ENCODE measurements at regions not wholly inside any gene's neighbourhood (a gene's known extent, or its start where the extent isn't known, plus 50 kb on each side); places are given as distances from the start of the nearest gene placed in this dataset.
"Not testable (repeated sequence)": the region's sequence is repeated elsewhere in the genome, so short reads cannot be mapped to it uniquely, and the experiment has no call there.

DNA sequence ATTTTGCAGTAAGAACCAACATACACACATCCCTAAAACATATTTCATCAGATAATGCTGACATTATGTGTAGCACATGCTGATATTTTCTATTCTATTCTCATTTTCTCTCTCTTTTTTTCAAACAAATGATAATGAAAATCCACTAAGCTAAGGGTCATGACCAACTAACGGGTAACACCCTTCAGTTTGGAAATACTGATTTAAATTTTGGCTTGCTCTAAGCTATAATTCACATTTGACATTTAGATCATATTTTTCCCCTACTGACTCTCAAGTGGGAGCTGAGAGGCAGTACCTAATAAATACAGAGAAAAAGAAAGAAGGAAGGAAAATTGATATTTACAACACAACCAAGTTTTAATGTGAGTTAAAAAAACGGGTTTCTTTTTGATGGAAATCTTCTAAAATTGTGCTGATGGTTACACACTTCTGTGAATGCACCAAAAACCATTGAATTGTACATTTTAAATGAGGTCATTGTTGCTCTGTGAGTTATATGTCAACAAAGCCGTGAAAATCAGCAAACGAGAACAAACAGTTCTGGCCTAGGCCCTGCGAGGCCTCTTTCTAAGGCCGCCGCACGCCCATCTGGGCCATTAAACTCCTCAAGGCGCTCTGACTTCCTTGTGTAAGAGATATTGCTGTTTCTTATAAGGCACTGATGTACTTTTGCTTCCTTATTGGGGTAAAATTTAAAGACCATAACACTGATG is 124.2 kb downstream of the GALR1 start:
- DNase-seq (ENCODE audit: low read depth): no peak

DNA sequence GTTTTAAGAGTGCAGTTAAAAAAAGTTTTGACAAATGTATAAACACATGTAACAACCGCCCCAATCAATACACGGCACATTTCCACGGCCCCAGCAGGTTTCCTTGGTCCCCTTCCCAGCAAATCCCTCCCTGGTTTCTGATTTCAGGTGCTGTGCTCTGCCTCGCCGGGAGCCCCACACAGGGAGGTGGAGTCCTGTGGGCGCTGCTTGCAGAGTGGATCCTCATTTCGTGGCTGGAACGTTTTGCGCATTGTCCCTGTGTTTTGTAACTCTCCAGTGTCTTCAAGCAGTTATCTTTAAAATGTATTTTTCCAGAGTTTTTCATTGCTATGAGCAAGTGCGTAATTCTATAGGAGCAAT is 124.8 kb downstream of the GALR1 start:
- DNase-seq (ENCODE audit: low read depth): no peak

DNA sequence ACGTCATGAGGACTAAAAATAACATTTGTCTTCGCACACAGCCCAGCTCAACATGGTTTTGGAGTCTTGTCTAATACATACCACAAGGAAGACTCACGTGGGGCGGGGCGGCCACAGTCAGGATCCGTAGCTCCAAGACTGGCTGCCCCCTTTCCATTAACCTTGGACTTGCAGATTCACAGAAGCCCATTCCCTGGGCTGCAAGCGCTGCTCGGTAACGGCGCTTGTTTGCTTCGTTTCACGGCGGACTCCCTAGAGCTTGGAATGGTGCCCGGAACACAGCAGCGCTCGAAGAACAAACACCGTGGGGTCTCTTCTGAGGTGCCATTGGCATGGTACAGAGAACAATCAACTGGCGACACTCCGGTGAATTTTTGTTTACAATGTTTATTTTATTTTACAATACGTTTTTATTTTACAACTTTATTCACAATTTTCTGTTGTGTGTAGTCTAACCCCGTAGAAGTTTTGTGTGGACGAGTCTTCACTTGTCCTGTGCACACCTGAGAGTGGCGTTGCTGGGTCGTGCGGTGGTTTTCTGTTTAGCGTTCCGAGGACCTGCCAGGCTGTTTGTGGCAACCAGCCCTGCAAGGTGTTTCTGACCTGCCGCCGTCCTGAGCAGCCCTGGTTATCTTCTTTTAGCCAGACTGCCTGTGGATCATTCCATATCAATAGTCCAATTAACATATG is 126.5 kb downstream of the GALR1 start:
- no peak for DNase-seq (ENCODE audit: low read depth)

DNA sequence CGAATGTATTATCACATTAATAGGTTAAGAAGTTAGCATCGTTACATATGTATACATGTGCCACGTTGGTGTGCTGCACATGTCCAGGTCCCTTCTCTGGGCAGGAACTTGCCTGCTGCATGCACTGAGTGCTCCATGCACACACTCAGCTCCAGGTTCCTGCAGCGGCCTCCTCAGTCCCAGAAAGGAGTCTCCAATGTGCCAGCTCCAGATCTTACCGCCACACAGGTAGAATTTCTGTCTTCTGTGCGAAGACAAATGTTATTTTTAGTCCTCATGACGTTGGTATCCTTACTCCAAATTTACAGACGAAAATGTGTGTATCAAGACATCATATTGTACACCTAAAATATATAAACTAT is 127.1 kb downstream of the GALR1 start:
- no peak for DNase-seq (ENCODE audit: low read depth)

DNA sequence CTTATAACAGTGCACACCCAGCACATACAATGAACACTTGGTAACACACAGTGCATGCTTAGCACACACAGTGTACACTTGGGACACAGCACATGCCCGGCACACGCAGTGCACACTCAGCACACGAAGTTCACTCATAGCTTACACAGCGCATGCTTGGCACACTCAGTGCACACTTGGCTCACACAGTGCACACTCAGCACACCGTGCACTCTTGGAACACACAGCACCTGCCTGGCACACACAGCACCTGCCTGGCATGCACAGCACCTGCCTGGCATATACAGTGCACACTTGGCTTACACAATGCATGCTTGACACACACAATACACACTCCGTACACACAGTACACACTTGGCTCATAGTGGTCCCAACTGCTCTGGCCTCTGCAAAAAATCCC is 128.2 kb downstream of the GALR1 start:
- DNase-seq (ENCODE audit: low read depth): no peak

DNA sequence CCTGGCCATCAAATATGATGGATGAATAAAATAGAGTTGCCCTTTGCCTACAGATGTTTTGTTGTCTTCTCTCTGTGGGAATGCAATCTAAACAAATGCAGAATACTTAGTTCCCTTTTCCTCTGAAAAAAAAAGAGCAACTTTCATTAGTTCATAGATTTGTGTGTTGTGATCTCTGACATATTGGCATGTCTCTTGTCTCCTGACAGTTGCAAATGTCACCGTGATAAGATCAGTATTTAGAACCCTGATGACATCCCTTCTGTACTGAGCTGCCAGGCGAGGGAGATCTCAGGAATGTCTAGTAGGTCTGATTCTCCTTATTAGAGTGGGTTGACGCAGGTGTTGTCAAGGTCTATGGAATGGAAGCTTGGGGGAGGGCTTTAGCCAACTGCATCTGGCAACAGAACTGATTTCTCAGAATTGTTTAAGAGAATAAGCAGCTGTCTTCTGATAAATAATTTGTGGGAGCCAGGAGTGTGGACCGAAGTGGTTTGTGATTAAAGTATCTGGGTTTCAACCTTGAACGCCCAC is 130.4 kb downstream of the GALR1 start:
- DNase-seq (ENCODE audit: low read depth): no peak

DNA sequence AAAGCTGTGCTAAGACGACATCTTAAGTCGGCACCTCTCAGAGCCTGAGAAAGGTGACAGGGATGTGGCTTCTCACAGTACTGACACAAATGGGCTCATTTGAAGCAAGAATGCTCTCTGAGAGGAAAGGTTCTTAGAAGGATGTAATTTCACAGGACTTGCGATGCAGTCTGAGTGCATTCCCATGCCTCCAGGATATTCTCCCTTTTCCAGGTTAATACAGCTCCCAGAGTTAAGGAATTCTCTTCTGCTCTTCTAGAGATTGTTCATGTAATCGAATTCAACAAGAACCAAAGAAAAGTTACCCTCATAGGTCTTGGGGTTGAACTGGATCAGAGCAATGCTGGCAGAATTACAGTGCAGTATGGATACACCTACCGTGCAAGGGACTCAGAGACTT is 131.0 kb downstream of the GALR1 start:
- DNase-seq (ENCODE audit: low read depth): no peak

DNA sequence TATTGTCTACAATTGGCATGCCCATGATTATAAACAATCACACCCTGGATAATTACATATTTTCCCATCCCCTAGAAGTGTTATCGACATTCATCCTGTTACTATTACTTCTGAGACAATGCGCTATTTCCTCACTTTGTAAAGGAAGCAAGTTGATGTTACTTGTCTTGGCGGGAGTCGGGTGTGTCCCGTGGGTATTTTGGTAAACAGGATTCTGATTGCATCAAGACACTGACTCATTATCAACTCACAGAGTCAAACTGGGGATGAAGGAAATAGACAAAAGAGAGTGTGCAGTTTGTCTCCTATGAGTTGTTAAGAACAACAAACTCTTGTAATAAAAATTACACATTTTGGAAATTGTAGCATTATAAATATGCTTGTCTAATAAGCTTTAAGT is 142.7 kb downstream of the GALR1 start:
- no peak for DNase-seq (ENCODE audit: low read depth)

DNA sequence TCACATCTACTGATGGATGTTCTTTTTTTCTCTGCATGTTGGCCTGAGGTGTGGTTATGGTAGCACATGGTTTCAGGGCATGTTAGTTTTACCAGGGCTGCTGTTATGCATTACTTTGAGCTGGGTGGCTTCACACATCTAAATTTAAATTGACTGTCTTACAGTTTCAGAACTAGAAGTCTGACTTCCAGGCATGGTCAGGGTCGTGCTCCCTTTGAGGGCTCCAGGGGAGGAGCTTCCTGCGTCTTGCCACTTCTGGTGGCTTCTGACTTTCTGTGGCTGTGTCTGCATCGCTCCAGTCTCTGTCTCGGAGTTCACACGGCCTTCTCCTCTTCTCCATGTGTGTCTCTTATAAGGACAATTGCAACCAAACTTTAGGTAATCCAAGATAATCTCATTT is 143.9 kb downstream of the GALR1 start:
- DNase-seq (ENCODE audit: low read depth): no peak

DNA sequence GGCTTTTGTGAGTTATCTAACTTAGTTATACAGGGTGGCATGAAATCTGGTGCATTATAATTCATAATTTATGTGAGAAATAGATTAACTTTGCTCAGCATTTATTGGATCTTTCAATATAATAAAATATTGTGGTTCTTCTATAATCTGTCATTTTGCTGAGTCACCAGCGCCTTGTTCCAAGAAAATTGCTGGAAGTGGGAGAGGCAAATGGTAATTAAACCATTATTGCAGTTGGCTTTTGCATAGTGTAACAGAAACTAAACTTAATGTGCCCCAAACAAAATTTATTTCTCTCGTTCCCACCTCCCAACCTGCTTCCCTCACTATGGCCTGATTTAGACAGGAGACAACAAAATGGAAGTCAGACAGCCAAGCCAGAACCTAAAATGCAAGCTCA is 146.3 kb downstream of the GALR1 start:
- DNase-seq (ENCODE audit: low read depth): no peak

DNA sequence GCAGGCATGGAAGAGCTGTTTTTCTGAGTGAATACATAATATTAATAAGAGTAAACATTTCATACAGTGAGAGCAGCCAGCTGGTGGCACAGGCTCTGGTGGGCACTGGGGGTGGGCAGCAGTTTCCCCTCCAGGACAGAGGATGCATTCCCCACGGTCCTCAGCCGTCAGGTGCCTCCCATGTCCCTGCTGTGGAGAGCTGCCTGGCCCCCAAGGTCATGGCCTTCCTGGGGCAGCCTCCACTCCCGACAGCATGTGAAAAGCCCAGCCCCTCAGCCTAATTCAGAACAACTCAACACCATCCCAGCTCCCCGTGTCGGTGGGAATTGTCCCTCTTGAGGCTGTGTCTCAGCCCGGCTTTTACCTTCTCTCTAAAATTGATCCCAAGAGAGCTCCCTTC is 147.4 kb downstream of the GALR1 start:
- DNase-seq (ENCODE audit: low read depth): no peak

DNA sequence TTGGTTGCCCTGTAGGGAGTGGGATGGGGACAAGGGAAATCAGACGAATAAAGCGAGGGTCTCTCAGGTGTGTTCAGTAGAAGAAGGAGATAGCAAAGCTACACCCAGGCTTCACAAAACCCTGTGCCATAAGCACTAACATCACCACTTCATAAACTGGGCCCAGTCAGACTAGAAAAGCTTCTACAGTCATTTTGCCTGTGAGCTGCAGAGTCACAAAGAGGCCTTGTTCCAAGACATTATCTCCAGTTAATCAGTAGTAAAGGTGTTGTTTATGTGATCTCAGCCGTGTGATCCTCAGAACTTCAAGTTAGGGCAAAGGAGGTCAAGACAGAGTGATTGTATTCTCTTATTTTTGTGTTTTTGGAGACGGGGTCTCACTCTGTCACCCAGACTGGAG is 148.0 kb downstream of the GALR1 start:
- no peak for DNase-seq (ENCODE audit: low read depth)

DNA sequence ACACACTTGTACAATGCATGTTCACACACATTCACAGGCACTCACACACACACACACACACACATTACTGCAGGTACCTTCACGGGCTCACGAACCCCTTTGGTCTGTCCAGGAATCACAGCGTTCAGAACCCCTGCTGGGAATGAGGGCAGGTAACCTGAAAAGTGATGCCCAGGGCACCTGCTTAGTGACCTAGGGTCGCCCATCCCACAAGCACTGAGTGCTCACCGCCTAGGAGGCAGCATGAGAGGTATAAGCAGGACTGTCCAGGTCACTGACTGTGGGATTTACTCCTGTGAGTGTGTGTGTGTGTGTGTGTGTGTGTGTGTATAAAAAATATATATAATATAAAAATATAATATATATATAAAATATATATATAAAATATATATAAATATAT is 150.9 kb downstream of the GALR1 start:
- DNase-seq (ENCODE audit: low read depth): no peak

DNA sequence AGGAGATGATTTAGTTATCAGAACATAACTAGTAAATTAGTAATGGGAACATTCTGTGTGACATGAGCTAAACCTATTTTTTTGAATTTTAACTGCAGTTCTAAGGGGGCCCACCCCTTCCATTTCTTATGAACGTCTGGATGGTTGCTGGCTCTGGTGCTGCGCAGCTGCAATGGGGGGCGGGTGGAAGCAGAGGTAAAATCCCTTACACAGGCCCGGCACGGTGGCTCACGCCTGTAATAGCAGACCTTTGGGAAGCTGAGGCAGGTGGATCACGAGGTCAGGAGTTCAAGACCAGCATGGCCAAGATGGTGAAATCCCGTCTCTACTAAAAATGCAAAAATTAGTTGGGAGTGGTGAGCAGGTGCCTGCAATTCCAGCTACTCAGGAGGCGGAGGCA is 151.5 kb downstream of the GALR1 start:
- no peak for DNase-seq (ENCODE audit: low read depth)

DNA sequence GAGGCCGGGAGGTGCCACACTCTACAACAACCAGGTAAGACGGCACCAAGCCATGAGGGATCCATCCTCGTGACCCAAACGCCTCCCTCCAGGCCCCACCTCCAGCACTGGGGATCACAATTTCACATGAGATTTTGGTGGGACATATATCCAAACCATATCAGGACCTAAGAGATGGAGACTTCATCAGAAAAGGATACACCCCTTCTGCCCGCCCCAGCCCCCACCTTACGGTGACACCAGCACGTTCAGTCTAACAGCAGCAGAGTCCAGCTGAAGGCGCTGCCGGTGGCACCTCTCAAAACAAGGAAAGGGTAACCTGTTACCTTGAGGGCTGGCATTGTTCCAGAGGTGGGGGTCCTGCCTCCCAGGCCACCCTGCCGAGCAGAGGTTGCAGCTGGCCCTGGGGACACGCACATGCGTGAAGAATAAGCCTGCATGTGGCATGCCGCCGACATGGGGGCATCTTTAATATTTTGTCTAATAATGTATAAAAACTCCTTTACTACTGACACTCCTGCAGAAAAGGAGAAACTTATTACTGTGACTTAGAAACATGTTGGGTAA is 154.4 kb downstream of the GALR1 start:
- DNase-seq (ENCODE audit: low read depth): no peak

DNA sequence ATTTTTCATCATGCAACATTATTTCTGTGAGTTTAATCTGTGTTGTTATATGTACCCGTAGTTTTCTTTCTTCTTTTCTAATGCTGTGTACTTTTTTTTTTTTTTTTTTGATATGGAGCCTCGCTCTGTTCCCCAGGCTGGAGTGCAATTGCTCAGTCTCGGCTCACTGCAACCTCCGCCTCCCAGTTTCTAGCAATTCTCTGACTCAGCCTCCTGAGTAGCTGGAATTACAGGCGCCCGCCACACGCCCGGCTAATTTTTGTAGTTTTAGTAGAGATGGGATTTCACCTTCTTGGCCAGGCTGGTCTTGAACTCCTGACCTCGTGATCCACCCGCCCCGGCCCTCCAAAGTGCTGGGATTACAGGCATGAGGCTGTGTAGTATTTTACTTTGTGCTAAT is 155.4 kb downstream of the GALR1 start:
- DNase-seq (ENCODE audit: low read depth): no peak

DNA sequence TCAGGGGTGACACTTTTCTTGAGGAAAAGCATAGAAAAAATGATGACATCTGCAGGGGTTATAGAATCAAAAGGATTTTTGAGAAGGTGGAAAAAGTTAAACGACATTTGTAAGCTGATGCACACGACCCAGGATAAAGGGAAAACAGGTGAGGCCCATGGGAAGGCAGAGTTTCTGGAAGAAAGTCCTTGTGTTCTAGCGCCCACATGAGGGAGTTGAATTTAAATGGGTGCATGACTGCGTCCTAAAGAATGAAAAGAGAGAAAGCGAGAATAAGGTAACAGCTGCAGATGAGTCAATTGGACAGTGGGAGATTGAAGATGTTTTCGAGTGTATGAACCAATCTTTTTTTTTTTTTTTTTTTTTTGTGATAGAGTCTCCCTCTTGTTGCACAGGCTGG is 158.1 kb downstream of the GALR1 start:
- no peak for DNase-seq (ENCODE audit: low read depth)

DNA sequence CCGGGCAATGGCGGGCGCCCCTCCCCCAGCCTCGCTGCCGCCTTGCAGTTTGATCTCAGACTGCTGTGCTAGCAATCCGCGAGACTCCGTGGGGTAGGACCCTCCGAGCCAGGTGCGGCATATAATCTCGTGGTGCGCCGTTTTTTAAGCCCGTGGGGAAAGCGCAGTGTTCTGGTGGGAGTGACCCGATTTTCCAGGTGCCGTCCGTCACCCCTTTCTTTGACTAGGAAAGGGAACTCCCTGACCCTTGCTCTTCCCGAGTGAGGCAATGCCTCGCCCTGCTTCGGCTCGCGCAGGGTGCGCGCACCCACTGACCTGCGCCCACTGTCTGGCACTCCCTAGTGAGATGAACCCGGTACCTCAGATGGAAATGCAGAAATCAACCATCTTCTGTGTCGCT is 171.9 kb downstream of the GALR1 start:
- not testable (repeated sequence) for DNase-seq (ENCODE audit: low read depth)

DNA sequence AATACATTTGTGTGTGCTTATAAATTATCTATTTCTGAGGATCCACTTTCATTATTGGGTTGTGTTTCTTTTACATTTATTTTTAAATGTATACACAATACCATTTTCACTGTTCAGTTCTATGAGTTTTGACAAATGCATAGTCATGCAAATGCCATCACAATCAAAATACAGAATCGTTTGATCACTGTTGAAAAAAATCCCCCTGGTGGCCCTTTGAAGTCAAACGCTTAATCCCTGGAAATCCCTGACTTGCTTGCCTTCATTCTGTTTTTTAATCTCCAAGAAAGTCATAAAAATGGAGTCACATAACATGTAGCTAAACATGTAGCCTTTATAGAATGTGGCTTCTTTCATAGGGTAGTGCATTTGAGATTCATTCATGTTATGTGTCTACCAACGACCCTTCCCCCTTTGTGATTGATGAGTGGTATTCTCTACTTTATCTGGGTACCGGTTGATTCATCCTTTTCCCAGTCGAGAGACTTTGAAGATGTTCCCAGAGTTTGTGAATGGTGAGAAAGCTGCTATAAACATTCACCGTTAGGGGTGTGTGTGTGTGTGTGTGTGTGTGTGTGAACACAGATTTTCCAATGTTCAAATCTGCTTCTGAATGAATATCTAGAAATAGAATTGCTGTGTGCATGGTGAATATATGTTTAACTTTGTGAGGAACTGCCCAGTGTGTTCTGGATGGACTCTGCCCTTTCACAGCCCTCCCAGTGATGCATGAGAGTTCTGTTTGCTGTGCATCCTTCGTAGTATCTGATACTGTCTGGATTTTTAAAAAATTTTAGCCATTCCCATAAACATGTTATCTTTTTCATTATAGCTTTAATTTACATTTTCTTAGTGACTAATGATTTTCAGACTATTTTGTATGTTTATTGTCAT is 173.6 kb downstream of the GALR1 start:
- DNase-seq (ENCODE audit: low read depth): no peak

DNA sequence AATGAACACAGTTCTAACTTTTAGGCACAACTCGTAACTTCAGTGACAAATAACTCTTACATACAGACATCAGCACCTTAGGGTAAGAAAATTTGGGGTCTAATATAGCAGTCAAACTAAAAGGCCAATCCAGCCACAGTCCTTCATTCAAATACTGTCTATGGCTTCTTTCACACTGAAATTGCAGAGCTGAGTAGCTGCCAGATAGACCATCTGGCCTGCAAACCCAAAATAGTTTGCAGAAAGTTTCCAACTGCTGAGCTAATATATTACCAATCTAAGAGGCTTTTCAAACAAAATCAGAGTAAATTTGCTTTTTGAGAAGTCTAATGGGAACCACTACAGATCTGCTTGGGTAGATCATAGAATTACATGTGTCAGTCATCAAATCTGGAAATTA is 183.4 kb downstream of the GALR1 start:
- DNase-seq (ENCODE audit: low read depth): no peak

DNA sequence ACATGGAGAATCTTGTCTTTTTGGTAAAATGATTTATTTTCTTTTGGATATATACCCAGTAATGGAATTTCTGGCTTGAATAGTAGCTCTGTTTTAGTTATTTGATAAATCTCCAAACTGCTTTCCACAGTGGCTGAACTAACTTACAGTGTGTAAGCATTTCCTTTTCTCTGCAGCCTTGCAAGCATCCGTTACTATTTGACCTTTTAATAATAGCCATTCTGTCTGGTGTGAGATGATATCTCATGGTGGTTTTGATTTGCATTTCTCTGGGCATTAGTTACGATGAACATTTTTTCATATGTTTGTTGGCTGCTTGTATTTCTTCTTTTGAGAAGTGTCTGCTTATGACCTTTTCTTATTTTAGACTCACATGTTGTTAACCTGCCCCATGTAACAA is 190.2 kb downstream of the GALR1 start:
- no peak for DNase-seq (ENCODE audit: low read depth)

DNA sequence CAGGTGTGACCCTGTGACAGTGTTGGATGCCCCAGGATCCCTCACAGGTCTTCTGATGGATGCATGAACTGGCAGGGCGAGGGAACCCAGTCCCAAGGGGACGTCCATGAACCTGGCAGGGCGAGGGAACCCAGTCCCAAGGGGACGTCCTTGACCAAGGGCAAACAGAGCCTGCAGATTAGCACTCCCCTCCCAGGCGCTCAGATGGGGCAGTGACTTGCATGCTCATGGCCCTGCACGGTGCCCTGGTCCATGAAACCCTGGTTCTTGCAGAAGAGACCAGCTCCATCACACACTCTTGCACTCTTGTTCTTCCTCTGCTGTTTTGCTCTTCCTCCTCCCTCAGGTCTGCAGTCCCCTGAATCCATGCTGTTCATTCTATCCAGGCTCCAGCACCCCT is 192.7 kb downstream of the GALR1 start:
- DNase-seq (ENCODE audit: low read depth): no peak

Measured in M059J (cell line).